GM23248 (cell line): ENCODE measurements at regions not wholly inside any gene's neighbourhood (a gene's known extent, or its start where the extent isn't known, plus 50 kb on each side); places are given as distances from the start of the nearest gene placed in this dataset.

Experiments
- EZH2 ChIP-seq: fragments of 200-600 bp; sonication (generic); IDR thresholded peaks from 2 replicates; pipeline ENCODE4 v1.6.1; 2018; ENCODE audit warnings: antibody characterized with exemption, mild to moderate bottlenecking; ENCODE audit not compliant: insufficient read depth, poor library complexity, severe bottlenecking
- EZH2phosphoT487 ChIP-seq: fragments of 200-600 bp; sonication (generic); IDR thresholded peaks from 2 replicates; pipeline ENCODE4 v1.6.1; 2018; ENCODE audit warnings: antibody characterized with exemption, moderate library complexity, mild to moderate bottlenecking, low read depth; ENCODE audit not compliant: insufficient read depth

DNA sequence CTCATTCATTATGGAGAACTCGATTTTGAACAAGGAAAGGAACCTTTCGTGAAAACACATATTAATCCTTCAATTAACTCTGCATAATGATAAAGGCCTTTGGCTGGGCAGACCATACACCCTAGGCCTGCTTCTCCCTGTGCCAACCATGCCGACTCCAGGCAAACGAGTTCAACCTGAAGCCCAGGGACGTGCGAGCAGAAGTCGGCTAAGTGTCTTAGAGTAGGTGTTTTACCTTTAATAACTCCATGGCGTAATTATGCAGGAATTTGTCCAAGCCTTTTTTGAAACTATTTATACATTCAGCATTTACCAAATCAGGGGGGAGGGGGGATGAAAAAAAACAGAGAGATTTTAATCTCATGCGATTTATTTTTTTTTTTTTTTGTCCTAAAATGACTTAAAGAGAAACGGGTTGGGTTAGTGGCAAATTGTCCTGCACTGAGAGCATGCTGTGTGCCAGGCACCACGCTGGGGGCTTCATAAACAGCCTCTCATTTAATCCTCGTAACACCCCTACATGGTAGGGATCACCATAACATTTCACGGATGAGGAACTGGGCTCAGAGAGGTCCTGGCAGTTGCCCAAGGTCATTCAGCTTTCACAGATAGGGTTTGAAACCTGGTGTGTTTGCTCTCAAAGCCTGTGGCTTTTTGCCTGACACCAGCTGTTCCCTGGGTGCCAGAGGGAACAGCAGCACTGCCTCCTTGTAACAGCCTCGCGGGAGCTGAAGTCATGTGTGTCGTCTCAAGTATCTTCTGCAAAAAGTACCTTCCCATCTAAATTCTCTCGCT, 423.9 kb downstream of the MN1 start:
- TF ChIP-seq EZH2 (no peak), EZH2phosphoT487 (no peak)
